ENCODE measurements at regions not wholly inside any gene's neighbourhood (a gene's known extent, or its start where the extent isn't known, plus 50 kb on each side); places are given as distances from the start of the nearest gene placed in this dataset.
A peak's percentile ranks its signal among the peaks of the same experiment; 100 is the strongest.

DNA sequence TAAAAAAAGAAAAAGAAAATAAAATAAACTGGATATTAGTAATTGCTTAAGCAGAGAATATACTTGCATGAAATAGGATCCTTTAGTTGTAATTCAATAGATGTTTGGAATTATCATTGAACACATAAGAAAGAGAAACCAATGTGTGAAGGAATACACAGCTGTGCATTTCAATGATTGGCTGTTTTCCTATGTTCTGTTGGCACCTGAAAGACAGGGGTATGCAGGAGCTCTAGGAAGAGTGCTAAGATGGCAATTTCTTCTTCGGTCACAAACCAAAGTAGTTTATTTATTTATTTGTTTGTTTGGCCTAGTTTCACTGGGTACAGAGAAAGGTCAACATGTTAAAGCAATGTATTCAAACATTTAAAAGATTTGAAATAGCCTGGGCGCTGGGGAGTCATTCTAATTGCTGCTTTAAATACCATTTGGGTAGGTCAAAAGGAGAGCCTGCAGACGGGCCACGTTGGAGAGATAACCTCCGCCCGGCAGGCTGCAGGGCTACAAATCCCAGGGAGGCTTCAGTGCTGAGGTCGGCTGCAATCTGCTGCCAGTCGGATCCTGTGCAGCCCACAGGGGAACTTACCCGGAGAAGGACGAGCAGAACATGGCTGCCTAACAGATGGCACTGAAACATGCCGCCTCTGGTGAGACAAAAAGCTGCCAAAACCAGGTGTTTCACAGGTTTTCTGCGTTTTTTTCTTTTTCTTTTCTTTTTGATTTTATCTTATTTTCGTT, 154.2 kb upstream of the TYRP1 start:
- no peak for DNase-seq (ENCODE audit: low spot score)

DNA sequence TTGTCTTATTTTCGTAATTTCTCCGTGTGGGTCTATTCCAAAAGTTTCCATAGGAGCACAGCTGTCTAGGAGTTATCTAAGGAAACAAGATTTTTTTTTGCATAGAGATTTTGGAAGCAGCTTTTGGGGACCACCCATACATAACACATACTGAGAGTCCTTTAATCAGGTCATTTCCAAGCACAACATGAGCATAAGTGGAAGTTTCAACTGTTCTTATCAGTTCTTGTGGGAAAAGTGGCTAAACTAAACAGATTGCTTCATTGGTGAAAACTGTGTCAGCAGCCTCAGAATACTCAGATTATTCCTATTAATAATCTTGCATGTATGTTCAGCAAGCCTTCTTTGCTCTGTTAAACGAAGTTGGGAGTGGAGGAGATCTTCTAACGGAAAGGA, 153.6 kb upstream of the TYRP1 start:
- DNase-seq (ENCODE audit: low spot score), result no peak

DNA sequence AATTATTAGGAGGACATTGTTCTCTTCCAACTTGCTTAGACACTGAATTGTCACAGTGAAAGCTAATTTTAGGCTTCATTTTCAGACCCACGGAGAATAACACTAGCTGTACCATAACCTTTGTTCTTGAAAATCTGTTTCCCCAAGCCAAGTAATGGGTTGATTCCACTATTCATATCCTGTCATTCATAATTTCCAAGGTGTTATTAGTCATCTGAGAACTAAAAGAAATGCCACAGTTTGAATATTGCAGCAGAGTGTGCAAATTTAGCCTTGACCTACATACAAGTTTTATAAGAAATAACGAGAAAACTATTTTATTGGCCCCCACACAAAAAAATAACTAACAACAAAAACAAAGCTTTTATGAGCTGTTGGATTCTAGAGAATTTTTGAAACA, 148.5 kb upstream of the TYRP1 start:
- no peak for DNase-seq (ENCODE audit: low spot score)

DNA sequence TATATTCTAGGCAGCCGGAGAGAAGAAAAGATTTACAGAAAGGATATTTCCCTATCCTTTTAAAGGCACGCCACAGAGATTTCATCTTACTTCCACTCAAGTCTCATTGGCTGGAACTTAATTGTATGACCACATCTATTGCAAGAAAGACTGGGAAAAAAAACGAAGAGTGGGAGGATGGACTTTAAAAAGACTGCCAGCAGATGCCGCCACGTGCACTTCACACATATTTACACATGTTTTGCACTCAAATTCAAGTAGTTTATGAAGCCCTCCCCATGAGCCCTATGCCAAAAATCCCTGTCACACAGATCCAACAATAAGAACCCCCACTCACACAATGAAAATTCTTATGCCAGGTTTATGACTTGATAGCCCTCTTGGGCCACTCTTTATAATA, 138.5 kb upstream of the TYRP1 start:
- DNase-seq (ENCODE audit: low spot score), result no peak

DNA sequence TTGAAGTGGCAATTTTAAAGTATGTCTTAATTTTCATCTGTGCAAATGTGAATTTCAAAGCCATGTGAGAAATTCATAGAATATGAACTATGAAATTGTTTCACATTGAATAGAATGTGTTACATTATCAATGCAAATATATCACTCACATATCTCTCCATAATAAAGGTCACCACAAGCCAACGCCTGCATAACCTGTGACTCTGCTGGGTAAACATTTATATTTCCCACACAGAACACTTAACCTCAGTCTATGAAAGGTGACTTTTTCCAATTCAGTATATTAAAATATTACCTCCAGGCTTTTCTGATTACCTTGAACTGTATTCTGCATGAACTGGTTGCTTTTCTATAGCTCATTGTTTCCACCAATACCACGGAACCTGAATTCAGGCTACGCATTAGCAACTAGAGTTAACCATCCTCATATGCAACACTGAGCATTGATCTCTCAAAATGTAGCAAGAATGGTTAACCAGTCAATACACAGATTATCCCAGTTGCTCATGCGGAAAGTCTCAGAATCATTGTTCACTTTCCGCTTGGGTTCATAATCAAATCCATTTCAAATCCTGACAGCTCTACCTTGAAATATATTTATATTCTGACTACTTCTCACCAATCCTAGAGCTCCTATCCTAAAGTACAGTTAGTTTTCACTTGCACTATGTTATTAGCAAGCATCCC, 126.6 kb upstream of the TYRP1 start:
- DNase-seq (ENCODE audit: low spot score), result no peak

DNA sequence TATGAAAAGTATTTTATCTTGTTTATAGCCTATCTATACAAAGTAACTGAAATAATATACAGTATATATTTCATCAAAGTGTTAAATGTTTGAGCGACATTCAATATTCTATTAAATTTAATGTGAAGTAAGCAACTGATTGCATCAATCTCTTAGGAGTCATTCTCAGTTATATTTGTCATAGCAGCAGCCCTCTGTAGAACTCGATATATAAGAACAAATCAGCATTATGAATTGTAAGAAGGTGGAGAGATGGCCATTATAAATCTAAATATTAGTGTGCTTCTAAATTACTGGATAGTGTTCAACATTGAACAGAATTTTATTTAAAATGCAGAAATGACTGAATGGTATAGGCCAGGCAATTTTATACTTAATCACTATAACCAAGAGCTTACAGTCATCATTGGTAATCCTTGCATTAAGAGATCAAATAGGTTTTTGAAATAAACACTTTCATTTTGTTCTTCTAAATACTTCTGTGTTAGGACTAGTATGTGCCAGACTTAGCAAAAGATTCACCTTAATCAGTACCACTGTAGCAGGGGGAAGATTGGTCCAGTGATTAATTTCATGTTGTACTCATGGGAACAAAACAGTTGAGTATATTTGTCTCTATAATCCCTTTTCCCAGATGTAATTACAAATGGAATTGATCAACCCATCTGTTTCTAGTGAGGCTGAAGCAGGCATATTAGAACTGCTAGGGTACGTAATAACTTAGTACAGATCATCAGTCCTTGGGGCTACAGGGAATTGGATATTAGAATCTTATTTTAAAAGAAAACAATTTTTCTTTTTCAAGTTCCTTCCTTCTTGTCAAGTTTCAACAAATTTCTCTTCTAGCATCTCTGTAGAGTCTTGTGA, 108.3 kb upstream of the TYRP1 start:
- DNase-seq (ENCODE audit: low spot score), result no peak

DNA sequence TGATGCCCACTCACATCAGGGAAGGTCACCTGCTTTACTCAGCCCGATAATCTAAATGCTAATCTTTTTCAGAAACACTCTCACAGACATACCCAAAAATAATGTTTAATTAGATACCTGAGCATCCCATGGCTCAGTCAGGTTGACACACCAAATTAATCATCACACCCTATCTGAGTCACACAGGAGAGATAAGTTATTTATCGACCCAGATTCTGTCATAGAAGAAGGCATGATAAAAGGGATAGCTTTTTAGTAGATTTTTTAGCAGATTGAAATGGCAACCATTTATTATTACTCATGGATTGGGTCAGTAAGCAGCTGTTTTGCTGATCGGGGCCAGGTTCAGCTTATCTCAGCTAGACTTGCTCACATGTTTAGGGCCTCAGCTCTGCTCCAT, 97.8 kb upstream of the TYRP1 start:
- no peak for DNase-seq (ENCODE audit: low spot score)

DNA sequence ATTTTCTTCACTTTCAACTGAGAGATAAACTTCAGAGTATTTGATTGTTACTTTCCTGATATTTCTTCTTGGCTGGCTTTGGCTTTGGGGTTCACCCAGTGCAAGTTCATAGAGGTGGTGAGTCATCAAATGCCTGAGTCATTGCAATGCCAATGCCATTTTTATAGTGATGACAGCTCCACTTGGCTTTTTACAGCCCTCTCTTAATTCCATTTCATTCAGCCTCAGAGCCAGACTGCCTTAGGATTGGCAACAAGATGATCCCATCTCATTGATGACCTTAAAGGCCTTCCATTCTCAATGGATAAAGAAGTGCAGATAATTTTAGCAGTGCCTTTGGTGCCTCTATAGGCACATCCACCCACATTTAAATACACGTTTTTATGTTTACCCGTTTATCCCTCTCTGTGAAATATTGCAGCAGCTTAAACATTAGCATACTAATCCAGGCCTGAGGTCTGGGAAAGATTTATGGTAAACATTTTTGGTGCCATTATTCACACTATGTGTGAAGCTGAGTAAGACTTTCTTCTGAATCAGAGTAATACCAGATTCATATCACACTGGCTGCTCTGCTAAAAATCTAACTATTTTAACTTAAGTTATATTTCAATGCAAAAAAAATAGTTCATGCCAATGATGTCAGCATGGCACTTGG, 88.9 kb upstream of the TYRP1 start:
- DNase-seq (ENCODE audit: low spot score), result no peak

DNA sequence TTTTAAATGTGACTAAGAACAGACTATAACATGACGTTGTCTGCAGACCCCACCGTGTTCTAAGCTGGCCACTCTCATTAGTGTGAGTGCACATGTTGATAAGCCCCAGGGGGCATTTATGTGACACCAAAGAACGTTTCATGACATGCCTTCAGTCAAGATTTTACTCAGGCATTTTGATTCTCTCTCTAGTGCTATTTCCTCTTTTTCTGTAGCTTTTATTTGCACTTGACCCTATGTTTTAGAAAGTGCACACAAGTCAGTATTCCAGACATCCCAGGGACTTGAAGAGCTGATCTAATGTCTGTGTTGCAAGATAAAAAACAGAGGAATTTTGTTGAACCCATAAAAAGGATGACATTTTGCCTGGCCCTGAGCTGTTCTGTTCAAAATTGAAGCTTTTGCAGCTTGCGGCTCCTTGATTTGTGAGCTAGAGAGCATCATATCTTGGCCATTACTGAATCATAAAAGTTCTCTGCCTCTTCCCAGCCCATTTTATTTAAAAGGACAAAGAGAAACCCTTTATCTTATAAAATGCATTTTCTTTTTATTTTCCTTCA, 80.9 kb upstream of the TYRP1 start:
- DNase-seq (ENCODE audit: low spot score), result no peak

DNA sequence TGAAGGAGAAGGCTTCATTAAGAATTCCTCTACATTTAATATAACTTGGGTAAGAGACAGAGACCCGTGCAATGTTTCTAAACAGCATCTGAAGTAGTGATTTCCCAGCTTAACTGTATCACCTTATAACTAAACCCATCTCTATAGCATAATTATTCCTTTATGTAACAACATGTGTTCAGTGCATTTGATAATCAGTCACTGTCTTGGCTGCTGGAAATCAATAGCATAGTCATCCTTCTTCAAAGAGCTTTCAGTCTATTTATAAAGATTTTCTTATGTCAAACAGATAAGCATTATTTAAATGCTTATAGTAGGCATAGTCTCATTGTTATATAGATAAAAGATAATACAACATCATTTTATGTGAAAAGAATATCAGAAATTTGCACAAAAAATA, 80.1 kb upstream of the TYRP1 start:
- DNase-seq (ENCODE audit: low spot score), result no peak

DNA sequence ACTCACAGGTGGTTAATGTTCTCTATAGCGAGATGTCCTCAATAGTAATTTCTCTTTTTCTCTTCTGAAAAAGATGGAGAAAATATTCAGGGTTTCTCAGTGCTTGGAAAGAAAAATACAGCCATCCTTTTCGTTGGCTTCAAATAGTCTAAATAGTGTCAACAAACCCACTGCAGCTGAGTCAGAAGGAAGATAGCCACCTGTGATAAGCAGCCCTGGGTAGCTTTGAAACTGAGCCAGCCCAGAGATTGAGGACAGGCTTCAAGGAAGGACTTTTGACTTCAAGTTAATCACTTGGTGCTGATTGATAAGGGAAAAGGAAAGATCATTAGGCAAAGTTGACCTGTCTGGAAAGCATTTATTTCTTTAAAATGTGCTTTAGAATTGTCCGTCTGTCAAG, 78.7 kb upstream of the TYRP1 start:
- DNase-seq (ENCODE audit: low spot score), result no peak

DNA sequence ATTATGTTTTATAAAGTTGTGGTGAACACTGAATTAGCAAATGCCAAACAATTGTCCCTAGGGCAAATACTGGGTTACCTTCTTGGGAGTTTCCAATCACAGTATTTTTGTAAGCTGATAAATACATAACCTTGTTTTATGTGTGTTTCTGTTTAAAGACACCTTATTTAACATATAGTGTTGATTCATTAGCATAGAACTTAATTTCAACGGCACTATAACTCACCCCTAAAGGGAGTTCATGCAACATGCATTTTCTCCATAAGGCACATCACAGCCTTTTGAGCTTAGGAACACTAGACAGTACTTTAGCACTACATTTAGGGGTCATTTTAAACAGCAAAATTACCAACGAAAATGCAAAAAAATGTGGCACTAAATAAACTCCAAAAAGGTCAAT, 74.2 kb upstream of the TYRP1 start:
- DNase-seq (ENCODE audit: low spot score), result no peak

DNA sequence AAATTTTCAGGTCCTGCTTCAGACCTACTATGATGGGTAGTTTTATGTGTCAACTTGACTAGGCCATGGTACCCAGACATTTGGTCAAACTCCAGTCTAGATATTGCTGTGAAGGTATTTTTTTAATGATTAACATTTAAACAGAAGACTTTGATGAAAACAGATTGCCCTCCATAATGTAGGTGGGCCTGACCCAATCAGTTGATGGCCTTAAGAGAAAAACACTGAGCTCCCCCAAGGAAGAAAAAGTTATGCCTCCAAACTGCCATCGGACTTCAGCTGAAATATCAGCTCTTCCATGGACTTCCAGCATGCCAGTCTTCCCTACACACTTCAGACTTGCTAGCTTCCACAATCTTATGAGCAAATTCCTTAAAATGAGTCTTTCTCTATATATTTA, 67.3 kb upstream of the TYRP1 start:
- no peak for DNase-seq (ENCODE audit: low spot score)

DNA sequence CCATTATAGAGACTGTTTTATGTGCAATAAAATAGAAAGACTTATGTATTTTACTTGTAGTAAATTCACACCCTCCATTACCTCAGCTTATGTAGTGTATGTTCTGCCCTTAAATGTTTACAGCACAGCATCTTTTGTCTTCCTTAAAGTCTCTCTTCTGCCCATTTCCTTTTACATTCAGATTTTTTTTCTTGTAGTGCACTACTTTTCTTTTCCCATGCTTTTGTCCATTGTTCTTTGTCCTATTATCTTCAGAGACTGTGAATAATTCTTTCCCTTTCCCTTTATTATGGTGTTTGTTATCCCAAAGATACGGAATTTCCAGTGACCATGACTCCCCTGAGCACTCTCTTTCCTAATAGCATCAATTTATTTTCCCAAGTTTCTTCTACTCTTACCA, 66.1 kb upstream of the TYRP1 start:
- no peak for DNase-seq (ENCODE audit: low spot score)

DNA sequence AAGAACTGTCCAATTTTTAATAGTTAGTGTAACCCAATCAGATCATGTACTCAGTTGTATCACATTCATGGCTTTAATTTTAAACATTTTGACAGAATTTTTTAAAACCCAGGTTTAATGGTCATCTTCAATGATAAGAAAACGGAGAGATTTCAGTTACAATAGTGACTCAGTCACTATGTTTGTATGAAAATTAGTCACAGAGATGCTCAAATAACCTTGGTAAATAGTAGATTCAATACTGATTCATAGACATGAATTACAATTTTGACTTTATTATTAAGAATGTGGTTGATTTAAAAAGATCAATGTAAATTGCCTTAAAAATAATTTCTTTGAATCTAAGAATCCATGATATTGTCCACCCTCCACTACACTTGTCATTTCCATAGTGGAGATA, 64.6 kb upstream of the TYRP1 start:
- no peak for DNase-seq (ENCODE audit: low spot score)

DNA sequence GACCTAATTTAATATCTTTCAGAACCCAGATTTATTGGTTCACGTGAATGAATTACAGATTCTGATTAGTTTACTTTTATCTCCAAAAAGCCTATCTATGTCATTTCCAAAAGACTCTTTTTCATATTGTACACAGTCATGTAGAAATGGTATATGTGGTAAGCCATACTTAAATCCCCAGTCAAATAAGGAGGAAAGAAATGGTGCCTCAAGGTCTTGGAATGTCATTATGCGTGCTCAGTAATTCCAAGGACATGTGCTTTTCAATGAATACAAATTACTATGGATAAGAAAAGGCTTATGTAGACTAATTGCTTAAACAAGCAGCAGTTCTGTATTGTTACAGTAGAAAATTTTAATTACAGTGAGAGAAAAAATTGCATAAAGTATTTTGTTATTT, 64.1 kb upstream of the TYRP1 start:
- DNase-seq (ENCODE audit: low spot score), result no peak

DNA sequence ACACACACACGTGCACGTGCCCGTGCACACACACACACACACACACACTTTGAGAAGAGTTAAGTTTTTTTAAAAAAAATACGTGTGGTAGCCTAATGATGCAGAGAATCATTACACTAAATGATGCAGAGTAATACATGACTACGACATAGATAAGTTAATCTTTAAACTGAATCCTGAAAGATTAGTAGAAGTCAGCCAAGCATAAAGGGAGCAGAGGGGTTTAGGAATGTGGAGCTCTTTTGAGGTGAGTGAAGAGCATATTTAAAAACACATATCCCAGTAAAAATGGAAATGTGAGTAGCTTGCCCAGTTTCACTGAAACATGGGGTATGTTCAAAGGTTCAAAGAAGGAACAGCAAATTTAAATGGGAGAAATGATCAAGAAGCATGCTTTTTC, 61.3 kb upstream of the TYRP1 start:
- DNase-seq (ENCODE audit: low spot score), result no peak

DNA sequence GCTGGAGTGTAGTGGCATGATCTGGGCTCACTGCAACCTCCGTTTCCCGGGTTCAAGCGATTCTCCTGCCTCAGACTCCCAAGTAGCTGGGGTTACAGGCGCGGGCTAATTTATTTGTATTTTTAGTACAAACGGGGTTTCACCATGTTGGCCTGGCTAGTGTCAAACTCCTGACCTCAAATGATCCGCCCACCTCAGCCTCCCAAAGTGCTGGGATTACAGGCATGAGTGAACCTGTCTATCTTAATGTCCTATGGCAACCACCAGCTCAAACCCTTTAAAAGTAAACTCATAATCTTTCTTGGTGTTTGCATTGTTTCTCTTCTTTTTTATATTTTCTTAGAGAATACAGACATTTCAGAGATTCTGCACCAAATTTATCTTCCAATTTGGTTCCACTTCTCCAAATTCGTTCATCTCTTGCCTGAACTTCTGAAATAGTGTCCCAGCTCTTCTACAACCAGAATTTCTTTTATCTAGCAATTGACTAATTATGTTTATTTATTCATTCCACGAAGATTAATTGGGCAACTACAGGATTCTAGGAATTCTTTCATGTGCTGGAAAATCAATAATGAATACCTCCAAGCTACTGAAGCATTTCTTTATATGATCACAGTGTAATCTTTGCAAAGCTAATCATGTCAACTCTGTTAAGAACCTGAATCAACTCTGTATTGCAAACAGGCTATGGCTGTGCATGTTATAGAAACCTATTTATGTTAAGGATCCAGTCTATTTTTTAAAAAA, 60.0 kb upstream of the TYRP1 start:
- no peak for DNase-seq (ENCODE audit: low spot score)

DNA sequence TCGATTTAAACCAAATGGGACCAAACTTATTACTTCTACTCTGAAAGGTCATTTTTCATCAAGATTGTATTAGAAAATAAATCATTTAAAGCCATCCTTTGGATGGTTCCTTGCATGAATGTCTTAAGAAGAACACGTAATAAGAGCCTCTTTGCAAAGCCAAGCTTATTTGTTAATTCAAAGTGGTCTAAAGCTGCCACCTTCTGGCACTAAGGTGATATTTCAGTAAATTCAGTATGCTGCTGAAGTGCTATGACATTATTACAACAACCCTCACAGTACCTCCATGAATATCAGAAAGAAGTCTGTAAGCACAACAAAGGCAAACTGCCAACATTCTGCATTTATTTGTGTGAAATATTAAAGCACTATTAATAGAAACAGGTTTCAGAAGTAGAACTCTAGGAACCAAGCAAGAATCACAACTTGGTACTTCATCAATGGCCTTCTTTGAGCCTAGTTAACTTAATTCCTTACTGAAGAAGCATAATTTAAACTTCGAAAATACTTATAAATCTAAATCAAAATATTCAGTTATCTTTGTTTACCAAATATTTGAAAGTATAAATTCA, 53.1 kb upstream of the TYRP1 start:
- DNase-seq (ENCODE audit: low spot score), result peak; percentile 26

DNA sequence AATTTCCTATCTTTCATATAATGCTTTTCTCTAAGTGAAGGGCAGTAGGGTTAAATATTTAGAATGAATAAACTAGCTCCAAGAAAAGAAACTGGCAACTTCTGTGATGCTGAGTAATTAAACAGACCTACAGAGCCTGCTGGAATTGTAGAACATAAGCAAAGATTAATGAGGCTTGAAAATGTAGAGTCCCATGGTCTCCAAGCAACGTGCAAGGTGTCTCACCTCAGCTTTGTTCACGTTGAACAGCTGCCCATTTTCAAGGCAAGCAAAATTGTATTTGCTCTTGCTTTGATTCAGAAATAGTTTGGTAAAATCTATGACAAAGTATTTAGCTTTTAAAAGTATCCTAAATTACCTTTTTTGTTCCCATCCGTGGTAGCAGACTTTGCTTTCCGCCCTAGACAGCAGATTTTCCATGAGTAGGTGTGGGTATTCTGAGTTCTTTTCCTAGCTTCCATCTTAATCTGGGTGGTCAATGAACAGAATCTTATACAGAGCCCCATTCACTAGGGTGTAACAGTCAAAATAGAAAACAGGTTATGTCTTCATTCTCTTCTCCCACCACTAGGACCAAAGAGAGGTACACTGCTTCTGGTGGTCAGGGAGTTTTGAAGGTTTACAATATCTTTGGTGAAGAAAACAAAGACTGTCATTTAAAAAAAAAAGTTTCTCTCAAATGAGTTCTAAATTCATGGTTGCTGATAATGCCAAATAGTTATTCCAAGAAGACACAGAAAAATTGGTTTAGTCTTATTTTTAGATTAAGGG, 52.1 kb upstream of the TYRP1 start:
- no peak for DNase-seq (ENCODE audit: low spot score)

Measured in iPS-NIHi11 (cell line).